ENCODE measurements at regions not wholly inside any gene's neighbourhood (a gene's known extent, or its start where the extent isn't known, plus 50 kb on each side); places are given as distances from the start of the nearest gene placed in this dataset.

DNA sequence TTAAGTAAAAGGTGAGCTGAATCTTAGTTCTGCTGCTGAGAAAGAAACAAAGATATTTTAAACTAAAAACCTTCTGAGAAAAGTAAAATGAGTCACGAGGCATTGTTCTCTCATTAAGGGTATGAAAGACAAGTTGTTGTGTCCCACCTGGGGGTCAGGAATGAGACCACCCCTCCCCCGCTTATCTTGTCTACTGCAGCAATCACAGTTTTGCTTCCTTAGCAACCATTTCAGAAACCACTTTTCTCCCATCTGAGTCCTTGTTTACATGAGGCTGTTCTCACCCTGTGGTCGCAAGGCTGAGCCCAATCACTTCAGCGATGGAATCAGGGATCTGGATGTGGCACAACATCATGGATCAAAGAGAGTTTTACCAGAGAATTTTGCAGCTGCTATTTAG is 377.6 kb upstream of the NETO1 start:
- no peak overlapping the region for H2AFZ ChIP-seq (ENCODE audit: low read depth, low read length)

DNA sequence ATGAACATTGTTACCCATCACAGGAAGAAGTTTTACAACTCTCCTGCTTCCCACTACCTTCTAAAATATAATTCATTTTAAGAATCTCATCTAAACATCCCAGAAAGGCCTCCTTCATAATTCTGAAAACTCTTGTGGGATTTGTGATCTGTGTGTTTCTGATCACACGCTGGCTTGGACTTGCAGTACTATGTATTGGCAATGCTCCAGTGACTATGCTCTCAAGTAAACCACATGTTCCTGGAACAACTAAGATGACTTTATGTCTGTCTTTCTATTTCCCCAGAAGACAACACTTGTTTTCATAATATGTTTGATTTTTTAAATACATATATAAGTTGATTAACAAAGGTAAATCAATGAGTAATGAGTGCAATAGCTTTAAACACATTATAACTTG is 376.6 kb upstream of the NETO1 start:
- H2AFZ ChIP-seq (ENCODE audit: low read depth, low read length), result no peak overlapping the region
- no peak overlapping the region for H3K4me3 ChIP-seq (ENCODE audit: low read length)
- no peak overlapping the region for H3K27ac ChIP-seq (ENCODE audit: low read length)
- H3K9ac ChIP-seq (ENCODE audit: low read length), result no peak overlapping the region
- H3K79me2 ChIP-seq (ENCODE audit: low read length), result no peaks in the 10 kb centered on the region
- H3K4me1 ChIP-seq (ENCODE audit: low read length), result no peaks in the 10 kb centered on the region
- H3K27me3 ChIP-seq (ENCODE audit: low read depth, low read length), result no peaks in the 10 kb centered on the region
- H3K9me3 ChIP-seq (ENCODE audit: insufficient read depth, low read length), result no peaks in the 10 kb centered on the region
- TF ChIP-seq, protein P1, sequence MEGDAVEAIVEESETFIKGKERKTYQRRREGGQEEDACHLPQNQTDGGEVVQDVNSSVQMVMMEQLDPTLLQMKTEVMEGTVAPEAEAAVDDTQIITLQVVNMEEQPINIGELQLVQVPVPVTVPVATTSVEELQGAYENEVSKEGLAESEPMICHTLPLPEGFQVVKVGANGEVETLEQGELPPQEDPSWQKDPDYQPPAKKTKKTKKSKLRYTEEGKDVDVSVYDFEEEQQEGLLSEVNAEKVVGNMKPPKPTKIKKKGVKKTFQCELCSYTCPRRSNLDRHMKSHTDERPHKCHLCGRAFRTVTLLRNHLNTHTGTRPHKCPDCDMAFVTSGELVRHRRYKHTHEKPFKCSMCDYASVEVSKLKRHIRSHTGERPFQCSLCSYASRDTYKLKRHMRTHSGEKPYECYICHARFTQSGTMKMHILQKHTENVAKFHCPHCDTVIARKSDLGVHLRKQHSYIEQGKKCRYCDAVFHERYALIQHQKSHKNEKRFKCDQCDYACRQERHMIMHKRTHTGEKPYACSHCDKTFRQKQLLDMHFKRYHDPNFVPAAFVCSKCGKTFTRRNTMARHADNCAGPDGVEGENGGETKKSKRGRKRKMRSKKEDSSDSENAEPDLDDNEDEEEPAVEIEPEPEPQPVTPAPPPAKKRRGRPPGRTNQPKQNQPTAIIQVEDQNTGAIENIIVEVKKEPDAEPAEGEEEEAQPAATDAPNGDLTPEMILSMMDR (IDR thresholded peaks at IDR 0.05; ENCODE audit: low read depth, low read length), result no peak
- no peak for TF ChIP-seq EZH2phosphoT487 (IDR thresholded peaks at IDR 0.05; ENCODE audit: low read depth)
- H4K20me1 ChIP-seq (ENCODE audit: insufficient read depth, low read length), result no peaks in the 10 kb centered on the region
- H3K36me3 ChIP-seq (replicated peaks; ENCODE audit: low read depth, low read length), result no peaks in the 10 kb centered on the region
- H3K4me2 ChIP-seq (ENCODE audit: low read length), result no peak overlapping the region

More for the DNA sequence above, 377.6 kb upstream of the NETO1 start:
- Histone ChIP-seq H3K36me3 (replicated peaks; ENCODE audit: low read depth, low read length) (no peaks in the 10 kb centered on the region), H3K27ac (ENCODE audit: low read length) (no peak overlapping the region), H3K4me3 (ENCODE audit: low read length) (no peak overlapping the region), H3K9ac (ENCODE audit: low read length) (no peak overlapping the region), H3K4me1 (ENCODE audit: low read length) (no peaks in the 10 kb centered on the region), H3K79me2 (ENCODE audit: low read length) (no peaks in the 10 kb centered on the region), H3K4me2 (ENCODE audit: low read length) (no peak overlapping the region), H3K9me3 (ENCODE audit: insufficient read depth, low read length) (no peaks in the 10 kb centered on the region), H3K27me3 (ENCODE audit: low read depth, low read length) (no peaks in the 10 kb centered on the region), H4K20me1 (ENCODE audit: insufficient read depth, low read length) (no peaks in the 10 kb centered on the region)
- no peak for TF ChIP-seq EZH2phosphoT487 (IDR thresholded peaks at IDR 0.05; ENCODE audit: low read depth)
- TF ChIP-seq, protein P1 (IDR thresholded peaks at IDR 0.05; ENCODE audit: low read depth, low read length), result no peak

DNA sequence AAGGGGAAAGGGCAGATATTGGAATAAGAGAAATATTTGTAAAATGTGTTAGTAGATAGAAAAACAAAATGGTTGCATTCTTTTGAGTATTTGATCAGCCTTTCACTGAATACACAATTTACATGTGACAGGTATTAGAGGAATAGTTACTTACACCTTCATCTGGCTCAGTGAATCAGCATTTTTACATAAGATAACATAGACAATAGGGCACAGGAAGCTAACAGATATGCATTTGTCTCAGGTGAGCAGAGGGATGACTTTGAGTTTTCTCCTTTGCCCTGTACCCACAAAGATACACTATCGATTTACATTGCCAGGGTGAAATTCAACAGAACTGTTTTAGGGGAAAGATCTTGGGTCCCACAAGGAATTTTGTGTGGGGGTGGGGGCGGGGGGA is 373.1 kb upstream of the NETO1 start:
- H3K9ac ChIP-seq (ENCODE audit: low read length), result no peak overlapping the region
- H3K4me3 ChIP-seq (ENCODE audit: low read length), result no peak overlapping the region
- TF ChIP-seq EZH2phosphoT487 (IDR thresholded peaks at IDR 0.05; ENCODE audit: low read depth), result no peak
- TF ChIP-seq, protein P1 (IDR thresholded peaks at IDR 0.05; ENCODE audit: low read depth, low read length), result no peak
- no peak overlapping the region for H3K27ac ChIP-seq (ENCODE audit: low read length)
- H3K27me3 ChIP-seq (ENCODE audit: low read depth, low read length), result no peaks in the 10 kb centered on the region
- H3K9me3 ChIP-seq (ENCODE audit: insufficient read depth, low read length), result no peaks in the 10 kb centered on the region
- H2AFZ ChIP-seq (ENCODE audit: low read depth, low read length), result no peak overlapping the region
- no peaks in the 10 kb centered on the region for H3K79me2 ChIP-seq (ENCODE audit: low read length)
- no peaks in the 10 kb centered on the region for H4K20me1 ChIP-seq (ENCODE audit: insufficient read depth, low read length)
- no peaks in the 10 kb centered on the region for H3K36me3 ChIP-seq (replicated peaks; ENCODE audit: low read depth, low read length)
- no peaks in the 10 kb centered on the region for H3K4me1 ChIP-seq (ENCODE audit: low read length)
- no peak overlapping the region for H3K4me2 ChIP-seq (ENCODE audit: low read length)

DNA sequence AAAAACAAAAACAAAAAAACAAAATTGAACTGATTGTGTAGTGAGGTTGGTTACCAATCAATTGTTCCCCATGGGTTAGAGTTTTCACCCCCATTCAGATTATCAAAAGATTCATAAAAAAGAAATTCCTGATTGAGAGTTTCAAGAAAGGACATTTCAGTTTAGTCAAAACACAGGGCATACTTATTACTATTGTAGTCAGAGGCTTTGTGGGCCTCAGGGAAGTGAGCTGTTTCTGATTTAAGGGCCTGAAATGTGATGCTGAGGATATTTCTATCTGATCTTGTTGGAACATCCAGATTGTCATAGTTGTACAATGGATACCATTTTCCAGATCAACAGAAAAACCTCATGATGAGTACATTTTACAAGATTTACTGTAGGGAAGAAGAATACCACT is 368.1 kb upstream of the NETO1 start:
- no peak for TF ChIP-seq EZH2phosphoT487 (IDR thresholded peaks at IDR 0.05; ENCODE audit: low read depth)
- TF ChIP-seq, protein P1 (IDR thresholded peaks at IDR 0.05; ENCODE audit: low read depth, low read length), result no peak
- H4K20me1 ChIP-seq (ENCODE audit: insufficient read depth, low read length), result no peaks in the 10 kb centered on the region
- no peaks in the 10 kb centered on the region for H3K9me3 ChIP-seq (ENCODE audit: insufficient read depth, low read length)
- no peak overlapping the region for H3K4me3 ChIP-seq (ENCODE audit: low read length)
- no peaks in the 10 kb centered on the region for H3K79me2 ChIP-seq (ENCODE audit: low read length)
- H3K4me1 ChIP-seq (ENCODE audit: low read length), result peaks cover 9% of the 10 kb centered on the region
- no peaks in the 10 kb centered on the region for H3K27me3 ChIP-seq (ENCODE audit: low read depth, low read length)
- no peak overlapping the region for H3K9ac ChIP-seq (ENCODE audit: low read length)
- no peak overlapping the region for H3K27ac ChIP-seq (ENCODE audit: low read length)
- H3K36me3 ChIP-seq (replicated peaks; ENCODE audit: low read depth, low read length), result no peaks in the 10 kb centered on the region
- H3K4me2 ChIP-seq (ENCODE audit: low read length), result no peak overlapping the region
- no peak overlapping the region for H2AFZ ChIP-seq (ENCODE audit: low read depth, low read length)

Data from OCI-LY3 (cell line).